ENCODE measurements at regions not wholly inside any gene's neighbourhood (a gene's known extent, or its start where the extent isn't known, plus 50 kb on each side); places are given as distances from the start of the nearest gene placed in this dataset.
"Not testable (repeated sequence)": the region's sequence is repeated elsewhere in the genome, so short reads cannot be mapped to it uniquely, and the experiment has no call there.

- no peak for DNase-seq
These were observed 114.5 kb upstream of the IRX1 start for GRCh38 chr5:3481175-3481574.

GRCh38 chr5:3475674-3476073 lies 120.0 kb upstream of the IRX1 start:
- no peak for DNase-seq

- no peak for DNase-seq
These were observed 129.2 kb upstream of the IRX1 start for GRCh38 chr5:3466392-3466791.

GRCh38 chr5:3460416-3460815 lies 135.2 kb upstream of the IRX1 start:
- DNase-seq = no peak

- no peak for DNase-seq
These were observed 139.4 kb upstream of the IRX1 start for GRCh38 chr5:3456121-3456681.

- DNase-seq = not testable (repeated sequence)
These were observed 141.6 kb upstream of the IRX1 start for GRCh38 chr5:3454028-3454427.

GRCh38 chr5:3452622-3453021 lies 143.0 kb upstream of the IRX1 start:
- no peak for DNase-seq

GRCh38 chr5:3451961-3452360 lies 143.7 kb upstream of the IRX1 start:
- no peak for DNase-seq

- DNase-seq = no peak
These were observed 146.2 kb upstream of the IRX1 start for GRCh38 chr5:3449481-3449880.

- DNase-seq = no peak
These were observed 149.2 kb upstream of the IRX1 start for GRCh38 chr5:3446410-3446809.

GRCh38 chr5:3445517-3445916 lies 150.1 kb upstream of the IRX1 start:
- not testable (repeated sequence) for DNase-seq

- no peak for DNase-seq
These were observed 163.5 kb upstream of the IRX1 start for GRCh38 chr5:3432135-3432534.

- no peak for DNase-seq
These were observed 164.9 kb upstream of the IRX1 start for GRCh38 chr5:3430691-3431090.

GRCh38 chr5:3429962-3430361 lies 165.7 kb upstream of the IRX1 start:
- no peak for DNase-seq

GRCh38 chr5:3428334-3428733 lies 167.3 kb upstream of the IRX1 start:
- no peak for DNase-seq

GRCh38 chr5:3424946-3425345 lies 170.7 kb upstream of the IRX1 start:
- DNase-seq = no peak

- DNase-seq = no peak
These were observed 178.2 kb upstream of the IRX1 start for GRCh38 chr5:3417376-3417943.

GRCh38 chr5:3414371-3414770 lies 181.3 kb upstream of the IRX1 start:
- no peak for DNase-seq

- no peak for DNase-seq
These were observed 183.5 kb upstream of the IRX1 start for GRCh38 chr5:3412146-3412545.

GRCh38 chr5:3411363-3411762 lies 184.3 kb upstream of the IRX1 start:
- no peak for DNase-seq

GRCh38 chr5:3401635-3402034 lies 194.0 kb upstream of the IRX1 start:
- no peak for DNase-seq

- no peak for DNase-seq
These were observed 195.0 kb upstream of the IRX1 start for GRCh38 chr5:3400659-3401058.

- DNase-seq = no peak
These were observed 200.6 kb upstream of the IRX1 start for GRCh38 chr5:3394891-3395599.

- no peak for DNase-seq
These were observed 201.6 kb upstream of the IRX1 start for GRCh38 chr5:3393920-3394597.

Data from DMS79 (cell line).